GM10248 (cell line): ENCODE measurements at regions not wholly inside any gene's neighbourhood (a gene's known extent, or its start where the extent isn't known, plus 50 kb on each side); places are given as distances from the start of the nearest gene placed in this dataset.

ENCODE experiments used
- CTCF ChIA-PET: fragments of 300-600 bp; sonication (Branson Sonifier 250); formaldehyde crosslinking; extraction: SDS; loops from one replicate; lab custom pipeline; 2021; ENCODE audit warnings: antibody characterized with exemption; lab: Yijun Ruan, JAX
- POLR2A ChIA-PET: fragments of 350-650 bp; sonication (Branson Sonifier 250); formaldehyde crosslinking; extraction: SDS; loops from one replicate; lab custom pipeline; 2020; ENCODE audit warnings: antibody characterized with exemption; lab: Yijun Ruan, JAX
- DNase-seq: peaks from one replicate; pipeline ENCODE4 v3.0.0; 2012; ENCODE audit errors: extremely low spot score
- CTCF ChIP-seq: IDR thresholded peaks from 2 replicates; pipeline ENCODE4 v1.5.1; 2012; ENCODE audit warnings: mild to moderate bottlenecking, low read depth; ENCODE audit errors: extremely low read depth, missing control alignments, control extremely low read depth

- no peak for DNase-seq
- ChIA-PET POLR2A (no interaction called here), CTCF (interaction anchor here (1.3 kb wide), 2 partner anchors 11 to 29 kb away, joined by 3 to 5 read pairs; no protein-coding TSS in a partner anchor)
- TF ChIP-seq CTCF: no peak
Observed at GRCh38 chr17:27391427-27391826, 64.8 kb upstream of the KSR1 start.

DNA sequence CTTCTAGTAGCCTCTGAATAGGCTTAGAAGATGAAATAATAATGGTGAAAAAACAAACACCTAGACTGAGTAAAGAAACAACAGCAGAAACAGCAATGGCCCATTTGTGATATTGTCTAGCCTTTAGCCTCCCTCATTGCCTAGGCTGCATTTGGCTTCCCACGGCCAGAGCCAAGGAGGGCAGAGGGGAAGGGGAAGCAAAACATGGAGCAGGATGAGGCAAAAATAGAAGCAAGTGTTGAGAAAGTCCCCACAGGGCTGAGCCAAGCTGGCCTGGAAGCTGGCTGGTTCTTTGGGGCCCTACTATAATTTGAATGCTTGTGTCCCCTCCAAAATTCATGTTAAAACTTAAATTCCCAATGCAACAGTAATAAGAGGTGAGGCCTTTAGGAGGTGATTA, 60.2 kb upstream of the KSR1 start:
- no peak for DNase-seq
- ChIA-PET CTCF (interaction anchor here (1.7 to 2.2 kb wide), 2 partner anchors 16 to 17 kb away, joined by 4 to 6 read pairs; no protein-coding TSS in a partner anchor), POLR2A (no interaction called here)
- TF ChIP-seq CTCF: no peak

DNA sequence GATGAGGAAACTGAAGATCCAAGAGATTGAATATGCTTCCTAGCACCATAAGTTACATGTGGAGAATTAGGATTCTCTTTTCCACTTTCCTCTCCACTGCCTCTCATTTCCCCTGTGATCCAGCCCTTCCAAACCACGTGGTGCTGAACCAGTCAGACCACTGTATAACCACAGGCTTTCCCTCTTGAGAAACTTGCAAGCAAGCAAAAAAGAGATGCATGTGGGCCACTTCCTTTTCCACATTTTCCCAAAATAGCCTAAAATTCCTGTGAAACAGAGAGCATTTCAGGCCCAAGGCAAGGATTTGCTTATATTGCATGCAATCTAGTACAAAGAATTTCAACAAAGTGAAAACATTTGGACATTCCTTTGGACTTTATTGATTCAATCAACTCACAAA, 59.3 kb upstream of the KSR1 start:
- ChIA-PET POLR2A (no interaction called here), CTCF (interaction anchor here (1.7 to 2.2 kb wide), 2 partner anchors 16 to 17 kb away, joined by 4 to 6 read pairs; no protein-coding TSS in a partner anchor)
- TF ChIP-seq CTCF: no peak
- DNase-seq: no peak

GRCh38 chr17:27398691-27399090, 57.6 kb upstream of the KSR1 start:
- no peak for TF ChIP-seq CTCF
- no peak for DNase-seq
- POLR2A ChIA-PET: no interaction called here
- CTCF ChIA-PET: interaction anchor here (1.6 kb wide), 1 partner anchor 9 kb away, joined by 4 read pairs; no protein-coding TSS in a partner anchor

GRCh38 chr17:27400991-27401390, 55.3 kb upstream of the KSR1 start:
- no peak for TF ChIP-seq CTCF
- POLR2A ChIA-PET: no interaction called here
- no peak for DNase-seq
- CTCF ChIA-PET: interaction anchor here (1.3 kb wide), 1 partner anchor 19 kb away, joined by 4 read pairs; no protein-coding TSS in a partner anchor

DNA sequence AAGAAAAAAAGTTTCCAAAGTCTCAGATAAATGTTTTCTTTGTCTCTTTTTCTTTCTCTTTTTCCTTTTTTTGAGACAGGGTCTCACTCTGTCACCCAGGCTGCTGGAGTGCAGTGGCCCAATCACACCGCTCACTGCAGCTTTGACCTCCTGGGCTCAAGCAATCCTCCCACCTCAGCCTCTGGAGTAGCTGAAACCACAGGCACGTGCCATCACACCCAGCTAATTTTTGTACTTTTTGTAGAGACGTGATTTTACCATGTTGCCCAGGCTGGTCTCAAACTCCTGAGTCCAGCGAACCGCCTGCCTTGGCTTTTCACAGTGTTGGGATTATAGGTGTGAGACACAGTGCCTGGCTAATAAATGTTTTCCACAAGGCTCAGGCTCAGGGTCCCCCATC, 53.3 kb upstream of the KSR1 start:
- ChIA-PET CTCF (no interaction called here), POLR2A (no interaction called here)
- TF ChIP-seq CTCF: no peak
- no peak for DNase-seq
